K562 (cell line): ENCODE measurements at regions not wholly inside any gene's neighbourhood (a gene's known extent, or its start where the extent isn't known, plus 50 kb on each side); places are given as distances from the start of the nearest gene placed in this dataset.

Experiments used
- ATAC-seq: fragments of 200-7000 bp; cut with Tn5 transposase; 3 replicates; pipeline ENCODE4 v1.9.1; 2020; ENCODE audit warnings: moderate library complexity
- BruUV-seq: library from RNA; stranded (reverse); fragments of 400-500 nt; replicated peaks from 2 replicates; lab custom pipeline; 2021; lab: Mats Ljungman, UMichigan
- CTCF ChIA-PET: fragments of 300-600 bp; formaldehyde crosslinking; extraction: SDS; loops from one replicate; lab custom pipeline; 2021; ENCODE audit warnings: low intra/inter-chr PET ratio; lab: Yijun Ruan, JAX
- POLR2A ChIA-PET: fragments of 300-600, 350-650 bp; sonication (Branson Sonifier 250); formaldehyde crosslinking; extraction: SDS; loops from one replicate; lab custom pipeline; 2021; ENCODE audit warnings: antibody characterized with exemption, inconsistent platforms; lab: Yijun Ruan, JAX
- DNase-seq, 4 experiments: peaks; one replicate each; pipeline versions ENCODE4 v3.0.0 to v3.0.0-alpha.2; 2011 to 2018; ENCODE audit warnings: low spot score in 3 of 4, mixed read lengths in 3 of 4; ENCODE audit errors: extremely low read depth in 1 of 4
- FAIRE-seq: peaks from 2 replicates; lab custom pipeline; 2011; peaks lifted over from hg19 to GRCh38; lab: Jason Lieb, UNC
- H2AFZ ChIP-seq: 2 replicates; pipeline ENCODE4 v1.6.0; 2011; ENCODE audit warnings: low read depth, low read length, control low read depth, inconsistent platforms
- H3K27ac ChIP-seq: fragments of 200-600 bp; 3 replicates; pipeline ENCODE4 v1.8.0; 2011; ENCODE audit warnings: low read depth, mild to moderate bottlenecking, control low read depth, inconsistent platforms, low read length, moderate library complexity, mixed read lengths; ENCODE audit errors: extremely low read depth
- H3K27me3 ChIP-seq, 2 experiments: fragments of 300-600 bp in 1 of 2; 2 replicates in 1 of 2; 3 replicates in 1 of 2; pipeline versions ENCODE4 v1.6.0 to v1.8.0; 2011; ENCODE audit warnings: inconsistent platforms in 2 of 2, low read length in 2 of 2, mild to moderate bottlenecking in 1 of 2, mixed read lengths in 1 of 2, moderate library complexity in 1 of 2; ENCODE audit not compliant: control insufficient read depth in 2 of 2, insufficient read depth in 2 of 2
- H3K36me3 ChIP-seq: fragments of 300-600 bp; 3 replicates; pipeline ENCODE4 v1.8.0; 2011; ENCODE audit warnings: mild to moderate bottlenecking, low read length, inconsistent platforms; ENCODE audit not compliant: control insufficient read depth, insufficient read depth
- H3K4me1 ChIP-seq, 2 experiments: fragments of 200-600 bp in 1 of 2; replicated peaks in 1 of 2; 2 replicates in 1 of 2; 3 replicates in 1 of 2; pipeline versions ENCODE4 v1.5.1 to v1.8.0; 2011; ENCODE audit warnings: inconsistent platforms in 2 of 2, low read length in 2 of 2, mild to moderate bottlenecking in 1 of 2, mixed read lengths in 1 of 2, moderate library complexity in 1 of 2; ENCODE audit not compliant: control insufficient read depth in 2 of 2, insufficient read depth in 2 of 2
- H3K4me2 ChIP-seq: 2 replicates; pipeline ENCODE4 v1.6.1; 2011; ENCODE audit warnings: low read length, control low read depth, inconsistent platforms, mixed read lengths; ENCODE audit not compliant: insufficient read depth
- H3K4me3 ChIP-seq: fragments of 200-600 bp; sonication (generic), shearing (Covaris generic); 2 replicates; pipeline ENCODE4 v1.5.1; 2016; ENCODE audit warnings: control low read depth, inconsistent platforms
- H3K79me2 ChIP-seq: fragments of 200-600 bp; 3 replicates; pipeline ENCODE4 v1.8.0; 2011; ENCODE audit warnings: low read length, inconsistent platforms; ENCODE audit not compliant: control insufficient read depth, insufficient read depth
- H3K9ac ChIP-seq, 2 experiments: 2 replicates each; pipeline versions ENCODE4 v1.6.0 to v1.6.1; 2011; ENCODE audit warnings: low read depth in 2 of 2, low read length in 2 of 2, control low read depth in 1 of 2, inconsistent platforms in 1 of 2, mild to moderate bottlenecking in 1 of 2, mixed read lengths in 1 of 2; ENCODE audit not compliant: insufficient read depth in 1 of 2
- H3K9me1 ChIP-seq: one replicate; pipeline ENCODE4 v1.6.0; 2011; ENCODE audit warnings: inconsistent platforms, mild to moderate bottlenecking, low read length, moderate library complexity; ENCODE audit not compliant: control insufficient read depth, insufficient read depth
- H3K9me3 ChIP-seq: replicated peaks from 2 replicates; pipeline ENCODE4 v1.5.1; 2011; ENCODE audit warnings: low read depth, low read length, inconsistent platforms; ENCODE audit not compliant: control insufficient read depth, insufficient read depth
- H4K20me1 ChIP-seq: replicated peaks from 2 replicates; pipeline ENCODE4 v1.6.1; 2011; ENCODE audit warnings: low read length, inconsistent platforms, mixed read lengths; ENCODE audit not compliant: control insufficient read depth, insufficient read depth
- BRF1 ChIP-seq: IDR thresholded peaks from 3 replicates; pipeline ENCODE4 v1.6.1; 2011; ENCODE audit warnings: borderline replicate concordance, mild to moderate bottlenecking; ENCODE audit not compliant: insufficient read length; ENCODE audit errors: extremely low read depth
- E2F5 ChIP-seq: sonication (generic); formaldehyde crosslinking; IDR thresholded peaks from 2 replicates; pipeline ENCODE4 v1.8.0; 2022; ENCODE audit warnings: mild to moderate bottlenecking, missing genetic modification reagents
- HMBOX1 ChIP-seq: sonication (generic); IDR thresholded peaks from 2 replicates; pipeline ENCODE4 v1.6.1; 2016
- RB1 ChIP-seq: fragments of 450-650 bp; IDR thresholded peaks from 2 replicates; pipeline ENCODE4 v1.6.1; 2017; ENCODE audit warnings: low read depth, mild to moderate bottlenecking
- RBM22 ChIP-seq: fragments of 200-400 bp; formaldehyde crosslinking; IDR thresholded peaks from 2 replicates; pipeline ENCODE4 v1.6.1; 2018; ENCODE audit warnings: low read length, low read depth; ENCODE audit not compliant: poor library complexity, severe bottlenecking
- ZNF212 ChIP-seq: fragments of 450-650 bp; formaldehyde crosslinking; IDR thresholded peaks from 2 replicates; pipeline ENCODE4 v1.4.0; 2020; ENCODE audit warnings: mild to moderate bottlenecking
- ZNF639 ChIP-seq, 2 experiments: fragments of 200-800 bp in 1 of 2; sonication (Bioruptor generic) in 1 of 2; sonication (generic) in 1 of 2; formaldehyde crosslinking in 1 of 2; IDR thresholded peaks in 1 of 2; conservative IDR thresholded peaks in 1 of 2; 2 replicates each; pipeline versions ENCODE4 v1.5.0 to v1.6.1; 2016 to 2020; ENCODE audit warnings: missing compliant biosample characterization in 1 of 2, missing genetic modification characterization in 1 of 2, missing genetic modification reagents in 1 of 2
- ZNF695 ChIP-seq: fragments of 450-650 bp; formaldehyde crosslinking; IDR thresholded peaks from 2 replicates; pipeline ENCODE4 v1.4.0; 2020; ENCODE audit warnings: mild to moderate bottlenecking, moderate library complexity
- WGBS: fragments of 100-300 bp; shearing (Covaris generic); methylation state at CpG from one replicate; pipeline ENCODE4 v1.1.6; 2016; ENCODE audit warnings: low coverage, mixed read lengths; ENCODE audit not compliant: insufficient coverage; ENCODE audit errors: missing lambda C conversion rate; 5-methylcytosine and 5-hydroxymethylcytosine counted together
- in situ Hi-C: fragments of 300-500 bp; cut with MboI; formaldehyde crosslinking; loops from 4 replicates; pipeline ENCODE4 v1.15.0; 2018; ENCODE audit warnings: inconsistent platforms, mixed read lengths
- intact Hi-C: fragments of 100-400 bp; cut with micrococcal nuclease; formaldehyde crosslinking; loops from 2 replicates; pipeline ENCODE4 v1.14.2; 2022

- H3K4me2 ChIP-seq, result no peak overlapping the region
- FAIRE-seq (no peak), ATAC-seq (no peak), DNase-seq (no peak)
- in situ Hi-C loops, result no loop called here
- ChIA-PET CTCF (no interaction called here), POLR2A (no interaction called here)
- TF ChIP-seq ZNF212 (CRISPR knock-in tag) (no peak), RBM22 (no peak), ZNF695 (CRISPR knock-in tag) (no peak), BRF1 (no peak), RB1 (no peak), HMBOX1 (no peak), E2F5 (CRISPR knock-in tag) (no peak), ZNF639 (CRISPR knock-in tag; conservative IDR thresholded peaks at IDR 0.05 in 1 of 2, IDR thresholded peaks at IDR 0.05 in 1 of 2) (no peak)
- BruUV-seq, result no TSS peak
- intact Hi-C loops, result no loop called here
- H3K27ac ChIP-seq, result no peak overlapping the region
- H4K20me1 ChIP-seq, result no peaks in the 10 kb centered on the region
- H3K36me3 ChIP-seq, result no peaks in the 10 kb centered on the region
- H3K9me3 ChIP-seq, result no peaks in the 10 kb centered on the region
- no peaks in the 10 kb centered on the region for H3K27me3 ChIP-seq
- no peaks in the 10 kb centered on the region for H3K79me2 ChIP-seq
- no peak overlapping the region for H3K9ac ChIP-seq
- no peak overlapping the region for H2AFZ ChIP-seq
- no peaks in the 10 kb centered on the region for H3K4me1 ChIP-seq
- 0% methylated on average over 1 of the region's 1 CpG for WGBS
- no peak overlapping the region for H3K4me3 ChIP-seq
- no peaks in the 10 kb centered on the region for H3K9me1 ChIP-seq
Observed at GRCh38 chr10:124333931-124334330, 84.8 kb downstream of the OAT start.
